GM21717 (cell line): ENCODE measurements at regions not wholly inside any gene's neighbourhood (a gene's known extent, or its start where the extent isn't known, plus 50 kb on each side); places are given as distances from the start of the nearest gene placed in this dataset.
"Not testable (repeated sequence)": the region's sequence is repeated elsewhere in the genome, so short reads cannot be mapped to it uniquely, and the experiment has no call there.

Experiments used
- ATAC-seq: cut with Tn5 transposase; IDR thresholded peaks from one replicate; pipeline ENCODE4 v1.9.1; 2021; ENCODE audit warnings: mild to moderate bottlenecking, moderate library complexity; ENCODE audit not compliant: unreplicated experiment

DNA sequence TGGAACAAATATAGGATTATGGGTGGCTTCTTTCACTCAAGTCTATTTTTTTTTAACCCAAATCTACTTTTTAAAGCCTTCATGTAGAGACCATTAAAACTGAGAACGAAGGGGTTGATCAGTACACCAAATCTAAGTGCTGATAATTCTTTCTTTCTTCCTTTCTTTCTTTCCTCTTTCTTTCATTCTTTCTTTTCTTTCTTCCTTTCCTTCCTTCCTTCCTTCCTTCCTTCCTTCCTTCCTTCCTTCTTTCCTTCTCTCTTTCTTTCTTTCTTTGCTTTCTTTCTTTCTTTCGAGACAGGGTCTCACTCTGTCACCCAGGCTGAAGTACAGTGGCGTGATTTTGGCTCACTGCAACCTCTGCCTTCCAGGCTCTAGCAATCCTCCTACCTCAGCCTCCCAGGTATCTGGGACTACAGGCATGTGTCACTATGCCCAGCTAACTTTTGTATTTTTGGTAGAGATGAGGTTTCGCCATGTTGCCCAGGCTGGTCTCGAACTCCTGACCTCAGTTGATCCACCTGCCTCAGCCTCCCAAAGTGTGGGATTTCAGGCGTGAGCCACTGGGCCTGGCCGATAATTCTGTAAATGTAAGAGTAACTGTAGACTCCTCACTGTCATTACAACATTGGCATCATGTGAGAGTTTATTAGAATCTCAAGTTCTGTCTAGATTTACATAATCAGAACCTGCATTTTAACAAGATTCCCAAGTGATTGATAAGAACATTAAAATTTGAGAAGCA, 236.4 kb downstream of the TFEC start:
- ATAC-seq = no peak

DNA sequence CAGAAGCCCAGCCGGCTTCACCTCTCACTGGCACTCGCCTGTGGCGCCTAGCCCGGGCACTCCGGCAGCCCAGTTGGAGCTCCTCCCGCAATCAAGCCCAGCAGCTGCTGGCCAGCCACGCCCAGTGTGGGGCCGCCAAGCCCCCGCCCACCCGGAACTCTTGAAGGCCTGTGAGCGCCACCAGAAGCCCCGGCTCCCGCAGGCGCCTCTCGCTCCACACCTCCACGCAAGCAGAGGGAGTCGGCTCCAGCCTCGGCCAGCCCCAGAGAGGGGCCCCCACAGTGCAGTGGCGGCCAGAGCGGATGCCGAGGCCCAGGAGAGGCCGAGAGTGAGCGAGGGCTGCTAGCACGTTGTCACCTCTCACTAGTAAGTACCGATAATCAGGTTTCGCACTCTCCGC, 240.7 kb downstream of the TFEC start:
- no peak for ATAC-seq

DNA sequence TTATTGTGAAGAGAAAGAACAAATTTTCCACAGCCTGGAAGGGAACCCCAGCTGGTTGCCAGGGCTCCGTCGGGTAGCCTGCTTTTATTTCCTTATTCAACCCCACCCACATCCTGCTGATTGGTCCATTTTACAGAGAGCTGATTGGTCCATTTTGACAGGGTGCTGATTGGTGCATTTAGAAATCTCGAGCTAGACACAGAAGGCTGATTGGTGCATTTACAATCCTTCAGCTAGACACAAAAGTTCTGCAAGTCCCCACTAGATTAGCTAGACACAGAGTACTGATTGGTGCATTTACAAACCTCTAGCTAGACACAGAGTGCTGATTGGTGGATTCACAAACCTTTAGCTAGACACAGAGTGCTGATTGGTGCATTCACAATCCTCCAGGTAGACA, 241.1 kb downstream of the TFEC start:
- not testable (repeated sequence) for ATAC-seq

DNA sequence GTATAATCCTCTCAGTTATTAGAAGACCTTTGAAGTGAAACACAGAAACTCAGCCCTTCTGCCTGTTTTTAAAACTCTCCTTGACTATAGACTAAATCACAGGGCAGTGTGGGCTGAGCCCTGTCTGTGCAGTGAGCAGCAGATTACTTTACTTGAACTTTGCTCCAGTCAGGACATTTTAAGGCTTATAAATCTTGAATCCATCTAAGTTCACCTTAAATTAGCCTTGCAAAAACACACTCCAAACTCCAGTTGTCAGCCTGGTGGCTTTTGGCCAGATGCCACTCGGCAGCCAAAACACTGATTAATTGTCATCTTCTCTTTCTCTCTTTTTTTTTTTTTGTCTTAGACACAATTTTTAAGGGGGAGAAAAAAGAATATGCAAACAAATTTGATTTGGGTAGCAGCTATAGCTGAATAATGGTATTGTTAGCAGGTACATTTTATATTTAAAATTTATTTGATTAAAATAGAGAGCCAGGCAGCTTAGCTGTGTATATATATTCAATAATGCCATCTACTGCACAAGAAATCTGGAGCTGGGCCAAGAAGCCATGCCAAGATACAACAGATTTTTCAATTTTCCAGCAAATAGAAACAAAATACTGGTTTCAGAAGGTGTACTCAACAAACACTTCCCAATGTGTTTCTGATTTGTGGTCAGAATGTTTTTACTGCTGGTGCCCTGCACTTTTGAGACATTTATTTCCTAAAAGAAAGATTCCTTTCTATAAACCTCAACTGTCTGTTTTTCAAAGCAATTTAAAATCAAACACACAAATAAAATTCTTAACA, 247.7 kb downstream of the TFEC start:
- no peak for ATAC-seq

DNA sequence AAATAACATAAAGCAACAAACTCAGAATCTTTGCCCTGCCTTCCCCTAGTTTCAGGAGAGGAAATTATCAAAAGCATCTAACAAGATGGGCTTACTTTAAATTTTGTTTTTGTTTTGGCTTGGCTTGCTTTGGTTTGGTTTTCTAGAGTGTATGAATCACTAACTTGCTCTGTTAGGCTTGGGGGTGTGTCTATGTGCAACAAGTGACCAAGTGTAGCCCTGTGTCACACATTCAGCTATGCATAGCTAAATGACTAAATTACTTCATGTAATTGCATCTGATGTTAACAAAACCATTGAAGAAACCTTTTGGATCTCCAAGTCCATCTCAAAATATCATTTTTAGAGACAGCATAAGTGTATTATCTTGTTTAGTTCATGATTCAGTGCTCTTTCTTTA, 251.0 kb downstream of the TFEC start:
- no peak for ATAC-seq

DNA sequence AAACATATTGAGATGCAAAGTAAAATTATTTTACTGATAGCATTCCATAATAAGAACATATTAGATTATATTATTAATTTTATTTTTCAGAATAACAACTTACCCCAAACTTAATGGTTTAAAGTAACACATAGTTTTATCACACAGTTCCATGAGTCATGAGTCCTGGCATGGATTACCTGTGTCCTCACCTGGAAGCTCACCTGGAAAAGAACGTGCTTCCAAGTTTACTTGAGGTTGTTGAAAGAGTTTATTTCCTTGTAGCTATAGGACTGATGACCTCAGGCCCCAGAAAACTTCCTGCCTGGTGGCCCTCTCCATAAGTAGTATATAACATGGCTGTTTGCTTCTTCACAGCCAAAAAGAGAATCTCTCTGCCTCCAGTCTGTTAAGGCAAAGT, 254.6 kb downstream of the TFEC start:
- no peak for ATAC-seq

DNA sequence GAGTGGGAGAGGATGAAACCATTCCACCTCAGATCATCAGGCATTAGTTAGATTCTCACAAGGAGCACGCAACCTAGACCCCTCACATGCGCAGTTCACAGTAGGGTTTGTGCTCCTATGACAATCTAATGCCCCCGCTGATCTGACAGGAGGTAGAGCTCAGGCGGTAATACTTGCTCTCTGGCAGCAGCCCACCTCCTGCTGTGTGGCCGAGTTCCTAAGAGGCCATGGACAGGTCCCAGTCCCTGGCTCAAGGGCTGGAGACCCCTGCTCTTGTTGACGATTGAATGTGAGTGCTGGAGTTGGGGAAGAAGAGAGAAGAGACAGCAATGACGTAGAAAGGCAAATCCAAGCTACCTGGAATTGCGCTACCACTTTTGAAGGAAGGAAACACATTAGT, 267.2 kb downstream of the TFEC start:
- ATAC-seq = no peak

DNA sequence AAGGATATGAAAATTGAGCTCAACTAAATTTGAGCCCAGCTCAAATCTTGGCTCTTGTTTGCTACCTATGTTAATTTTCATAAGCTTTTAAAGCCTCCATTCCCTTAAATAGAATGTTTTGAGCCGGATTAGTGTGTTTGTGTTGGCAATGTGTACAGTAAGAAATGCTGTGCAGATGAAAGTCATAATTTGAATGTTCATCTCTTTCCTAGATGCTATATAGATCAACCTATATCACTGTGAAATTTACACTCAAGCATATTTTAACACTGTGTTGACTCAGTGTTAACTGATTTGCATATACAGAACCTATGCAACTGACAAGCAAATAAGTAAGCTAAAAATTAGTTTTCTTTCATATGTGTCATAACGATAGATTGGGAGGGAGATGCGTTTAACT, 272.5 kb downstream of the TFEC start:
- ATAC-seq = no peak

DNA sequence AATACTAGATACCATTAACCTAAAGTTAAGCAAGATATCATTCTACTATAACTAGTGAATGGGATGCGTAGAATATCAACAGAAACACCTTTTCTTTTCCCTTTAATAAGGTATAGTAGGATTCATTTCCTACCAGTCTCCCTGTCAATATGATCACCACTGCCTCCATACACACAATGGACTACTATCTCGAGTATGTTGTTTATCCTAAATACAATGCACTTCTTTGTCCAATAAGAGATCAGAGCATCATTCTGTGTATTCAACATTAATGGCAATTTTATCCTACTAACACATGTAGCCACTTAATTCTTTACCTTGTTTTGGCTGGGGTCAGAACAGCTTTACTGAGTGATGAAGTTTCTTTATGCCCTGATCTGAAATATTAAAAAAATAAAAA, 276.3 kb downstream of the TFEC start:
- no peak for ATAC-seq

DNA sequence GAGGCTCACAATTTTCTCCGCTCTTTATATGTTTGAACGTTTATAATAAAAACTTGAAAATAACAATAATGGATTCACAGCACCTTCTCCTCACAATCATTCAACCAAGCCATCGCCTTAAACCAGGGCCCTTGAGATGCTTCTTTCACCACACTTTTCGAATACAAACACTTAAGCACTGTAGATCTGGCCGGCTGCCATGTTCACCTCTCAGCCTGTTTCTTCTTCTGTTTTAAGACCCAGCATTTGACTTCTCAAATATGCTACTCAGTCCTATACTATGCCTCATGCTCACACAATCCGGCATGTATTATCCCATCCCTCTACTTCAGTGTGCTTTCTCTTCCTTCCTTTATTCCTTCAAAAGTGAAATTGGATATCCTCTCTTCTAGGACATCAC, 280.6 kb downstream of the TFEC start:
- no peak for ATAC-seq

DNA sequence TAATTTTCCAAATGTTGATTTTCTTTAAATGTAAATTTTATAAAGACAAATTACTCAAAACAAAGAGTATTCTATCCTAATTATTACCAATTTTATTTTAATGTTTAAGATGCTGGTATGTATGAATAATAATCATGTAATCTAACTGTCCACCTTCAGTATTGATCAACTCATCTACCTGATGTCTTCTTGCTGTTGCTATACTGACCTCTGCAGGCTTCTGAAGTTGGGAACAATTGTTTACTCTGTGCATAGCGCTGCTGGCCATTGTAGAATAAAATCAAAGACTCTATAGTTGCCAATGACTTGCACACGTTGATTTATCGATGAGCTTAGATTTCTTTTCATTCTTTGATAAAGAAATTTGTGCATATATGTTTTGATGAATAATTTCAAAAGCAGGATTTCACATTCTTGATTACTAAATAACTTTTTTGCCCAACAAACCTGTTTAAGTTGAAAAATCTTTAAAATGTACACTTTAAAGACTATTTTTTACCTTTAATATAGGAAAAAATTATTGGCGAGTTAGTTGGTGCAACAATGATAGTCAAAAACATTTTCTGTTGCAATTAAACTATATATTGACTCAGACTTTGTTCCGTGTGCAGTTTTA, 282.3 kb downstream of the TFEC start:
- ATAC-seq = no peak

DNA sequence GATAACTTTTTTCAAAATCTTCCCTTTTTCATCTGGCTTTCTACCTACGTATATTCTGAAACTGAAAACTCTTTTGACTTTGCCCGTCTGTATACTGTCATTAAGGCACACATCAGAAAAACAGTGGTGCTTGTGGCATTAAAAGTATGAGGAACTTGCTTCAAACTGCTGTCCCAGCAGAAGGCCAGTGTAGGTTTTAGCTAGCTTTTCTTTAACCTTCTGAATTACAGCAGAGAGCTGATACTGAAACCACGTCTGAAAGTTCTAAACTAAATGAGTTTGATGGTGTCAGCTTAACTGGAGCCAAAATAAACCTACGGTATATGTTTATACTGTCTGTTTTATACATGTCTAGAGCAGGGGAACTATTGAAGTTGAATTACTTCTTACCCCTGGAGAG, 283.4 kb downstream of the TFEC start:
- no peak for ATAC-seq

DNA sequence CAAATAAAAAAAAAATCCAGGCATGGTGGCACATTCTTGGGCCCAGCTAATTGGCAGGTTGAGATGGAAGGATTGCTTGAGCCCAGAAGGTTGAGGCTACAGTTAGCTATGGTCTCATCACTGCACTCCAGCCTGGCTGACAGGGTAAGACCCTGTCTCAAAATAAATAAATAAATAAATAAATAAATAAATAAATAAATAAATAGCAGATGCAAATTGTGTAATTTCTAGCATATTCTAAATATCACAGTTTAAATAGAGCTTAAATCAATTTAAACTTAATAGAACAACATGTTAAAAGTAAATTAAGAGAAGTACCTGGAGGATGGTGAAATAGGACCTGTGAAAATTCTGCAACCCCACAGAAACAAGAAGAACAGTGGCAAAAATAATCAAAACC, 290.5 kb downstream of the TFEC start:
- ATAC-seq = no peak

DNA sequence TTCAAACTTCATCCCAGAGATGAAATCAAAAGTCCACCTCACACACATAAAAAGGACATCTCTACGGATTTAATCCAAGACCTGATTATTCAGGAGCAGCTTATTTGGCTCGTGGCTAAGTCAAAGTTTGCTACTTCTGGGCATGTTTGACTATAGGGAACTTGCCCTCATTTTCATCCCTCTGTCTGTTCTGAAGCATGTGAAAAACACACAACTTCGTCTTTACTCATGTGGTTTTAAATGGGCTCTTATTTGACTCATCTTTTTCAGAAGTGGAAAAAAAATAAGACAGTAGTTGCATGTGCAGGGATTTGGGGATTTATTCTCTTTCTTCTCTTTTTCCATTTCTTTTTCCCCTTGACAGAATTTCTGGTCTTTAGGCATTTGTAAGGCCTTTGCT, 295.9 kb downstream of the TFEC start:
- ATAC-seq = no peak

DNA sequence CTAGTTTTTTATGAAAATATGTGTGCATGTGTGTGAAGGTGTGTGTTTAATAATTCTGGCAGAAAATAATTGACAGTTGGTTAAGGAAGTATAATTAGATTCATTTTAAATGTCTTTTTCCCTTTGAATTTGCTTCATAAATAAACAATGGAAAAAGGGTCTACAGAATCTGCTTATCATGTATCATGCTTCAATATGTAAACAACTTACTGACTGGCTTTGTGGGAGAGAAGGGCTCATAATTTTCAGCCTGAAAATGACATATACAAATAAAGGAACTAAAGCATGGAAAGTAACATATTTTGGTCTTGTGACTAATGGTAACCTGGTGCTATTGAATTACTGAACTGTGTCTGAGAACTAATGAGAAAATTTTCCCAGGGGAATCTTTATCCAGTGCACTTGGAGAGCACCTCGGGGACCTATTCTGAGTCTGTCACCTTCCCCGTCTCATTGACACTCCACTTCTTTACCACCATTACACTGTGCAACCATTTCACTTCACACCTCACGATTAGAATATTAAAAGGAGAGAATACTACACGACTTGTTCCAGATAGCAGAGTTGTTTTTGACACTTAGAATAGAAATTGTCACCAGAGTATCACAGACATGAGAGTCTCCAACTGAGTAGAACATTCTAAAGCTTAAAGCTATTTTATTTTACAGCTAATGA, 298.6 kb downstream of the TFEC start:
- no peak for ATAC-seq

DNA sequence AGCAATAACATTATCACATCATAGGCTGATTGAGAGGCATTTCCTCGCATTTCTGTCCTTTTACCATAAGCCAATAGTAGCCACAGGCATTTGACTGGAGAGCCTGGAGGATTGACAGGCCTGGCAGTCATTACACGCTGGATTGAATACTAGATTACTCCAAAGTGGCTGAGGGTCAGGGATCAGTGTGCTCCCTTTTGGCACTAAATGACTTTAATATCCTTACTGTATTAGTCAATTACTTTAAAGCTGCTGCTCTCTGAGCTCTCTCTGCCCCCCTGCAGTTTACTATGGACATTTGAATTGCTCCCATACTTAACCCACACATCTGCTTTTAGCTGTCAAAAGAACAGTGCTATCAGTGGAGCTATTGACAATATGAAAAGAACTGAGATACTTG, 302.0 kb downstream of the TFEC start:
- no peak for ATAC-seq

DNA sequence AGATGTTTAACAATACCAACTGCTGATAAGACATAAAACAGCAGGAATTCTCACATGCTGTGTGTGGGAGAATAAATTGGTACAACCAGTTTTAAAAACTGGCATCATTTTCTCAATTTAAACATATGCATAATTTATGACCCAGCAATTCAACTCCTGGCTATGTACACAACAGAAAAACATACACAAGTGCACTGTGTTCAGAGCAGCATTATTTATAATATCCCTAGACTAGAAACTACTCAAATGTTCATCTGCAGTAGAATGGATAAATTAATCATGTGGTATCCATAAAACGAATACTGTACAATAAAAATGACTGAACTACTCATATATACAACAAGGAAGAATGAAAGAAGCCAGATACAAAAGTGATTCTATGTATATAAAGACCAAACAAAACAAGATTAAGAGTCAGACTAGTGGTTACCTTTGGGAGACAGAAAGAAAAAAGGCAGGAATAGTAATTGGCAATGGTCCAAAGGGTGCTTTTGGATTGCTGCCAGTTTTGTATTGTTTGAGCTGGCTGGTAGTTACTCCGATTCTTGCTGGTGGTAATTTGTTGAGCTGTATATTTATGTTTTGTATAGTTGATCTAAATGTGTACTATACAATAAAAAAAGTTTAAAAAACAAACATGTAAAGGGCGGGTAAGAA, 306.0 kb downstream of the TFEC start:
- ATAC-seq = no peak

DNA sequence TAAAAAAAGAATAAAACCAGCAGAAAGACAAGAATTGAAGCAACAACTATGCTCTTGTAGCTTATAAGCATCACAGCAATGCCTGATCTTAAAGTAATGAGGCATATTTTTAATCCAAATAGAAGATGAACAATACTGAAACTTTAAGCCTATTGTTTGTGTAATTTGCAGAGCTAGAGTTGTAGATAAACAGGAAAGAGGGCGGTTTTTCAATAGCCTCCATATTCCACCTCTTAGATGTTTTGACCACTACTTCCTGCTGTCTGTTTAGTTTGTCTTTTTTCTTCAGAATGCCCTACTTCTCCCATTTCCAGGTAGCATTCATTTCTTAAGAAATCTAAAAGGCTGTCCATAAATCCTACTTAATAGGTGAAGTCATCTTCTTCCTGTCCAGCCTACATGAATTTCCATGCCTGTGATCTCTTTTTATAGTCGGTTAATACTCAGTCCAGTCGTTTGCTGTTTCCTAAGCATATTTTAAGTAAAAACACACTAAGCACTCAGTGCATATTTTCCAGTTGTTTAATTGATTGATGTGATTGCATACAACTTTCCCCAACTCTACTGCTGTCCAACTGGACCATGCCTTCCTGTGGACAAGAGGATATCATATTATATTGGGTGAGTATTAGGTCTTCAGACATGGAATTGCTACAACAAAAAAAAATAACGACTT, 308.1 kb downstream of the TFEC start:
- no peak for ATAC-seq

DNA sequence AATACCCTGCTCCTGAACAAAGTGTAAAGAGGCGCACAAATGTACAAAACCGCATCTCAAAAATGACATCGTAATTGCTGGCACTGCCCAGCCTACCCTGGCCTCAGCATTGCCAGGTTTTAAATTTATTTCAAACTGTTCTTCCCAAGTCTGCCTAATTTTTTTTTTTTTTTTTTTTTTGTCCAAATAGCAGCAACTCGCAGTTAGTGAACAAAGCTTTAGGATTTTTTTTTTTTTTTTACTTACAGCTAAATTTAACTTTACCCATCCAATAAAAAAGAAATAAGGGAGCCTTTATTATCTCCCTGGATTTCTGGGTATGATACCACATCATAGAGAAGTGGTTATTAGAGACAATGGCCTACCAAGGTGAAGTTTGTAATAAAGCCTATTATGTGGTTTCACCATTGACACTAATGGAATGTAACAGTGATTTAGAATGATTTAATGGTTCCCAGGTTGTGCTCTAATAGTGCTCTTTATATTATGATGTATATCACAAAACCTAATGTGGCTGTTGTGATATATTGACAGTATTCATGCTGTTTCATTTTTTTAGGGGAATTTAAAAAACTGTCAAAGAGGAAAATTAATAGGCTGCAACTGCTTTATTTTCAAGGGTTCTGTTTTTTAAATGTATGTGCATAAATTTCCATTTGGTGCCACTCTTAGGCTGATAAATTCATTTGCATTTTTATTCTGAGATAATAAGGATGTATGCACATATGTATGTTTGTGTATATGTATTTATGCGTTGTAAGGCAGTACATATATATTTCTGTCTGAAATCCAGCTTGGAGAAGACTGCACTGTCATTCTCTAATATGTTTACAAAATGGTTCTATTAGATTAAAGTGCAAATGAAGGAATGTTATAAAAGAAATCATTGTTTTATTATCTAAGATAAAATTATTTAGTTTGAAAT, 309.0 kb downstream of the TFEC start:
- ATAC-seq = no peak
